ENCODE measurements at regions not wholly inside any gene's neighbourhood (a gene's known extent, or its start where the extent isn't known, plus 50 kb on each side); places are given as distances from the start of the nearest gene placed in this dataset.

GRCh38 chr11:44675906-44676305 is 50.9 kb upstream of the TSPAN18 start:
- H3K27ac ChIP-seq (ENCODE audit: low read depth in 2 of 2, low read length in 2 of 2), result no peak overlapping the region
- no peaks in the 10 kb centered on the region for H3K27me3 ChIP-seq (ENCODE audit: control insufficient read depth, insufficient read depth, low read length)
- no peaks in the 10 kb centered on the region for H3K9me3 ChIP-seq (ENCODE audit: control insufficient read depth in 2 of 3, insufficient read depth in 1 of 3, low read length in 3 of 3)
- TF ChIP-seq, protein P1, sequence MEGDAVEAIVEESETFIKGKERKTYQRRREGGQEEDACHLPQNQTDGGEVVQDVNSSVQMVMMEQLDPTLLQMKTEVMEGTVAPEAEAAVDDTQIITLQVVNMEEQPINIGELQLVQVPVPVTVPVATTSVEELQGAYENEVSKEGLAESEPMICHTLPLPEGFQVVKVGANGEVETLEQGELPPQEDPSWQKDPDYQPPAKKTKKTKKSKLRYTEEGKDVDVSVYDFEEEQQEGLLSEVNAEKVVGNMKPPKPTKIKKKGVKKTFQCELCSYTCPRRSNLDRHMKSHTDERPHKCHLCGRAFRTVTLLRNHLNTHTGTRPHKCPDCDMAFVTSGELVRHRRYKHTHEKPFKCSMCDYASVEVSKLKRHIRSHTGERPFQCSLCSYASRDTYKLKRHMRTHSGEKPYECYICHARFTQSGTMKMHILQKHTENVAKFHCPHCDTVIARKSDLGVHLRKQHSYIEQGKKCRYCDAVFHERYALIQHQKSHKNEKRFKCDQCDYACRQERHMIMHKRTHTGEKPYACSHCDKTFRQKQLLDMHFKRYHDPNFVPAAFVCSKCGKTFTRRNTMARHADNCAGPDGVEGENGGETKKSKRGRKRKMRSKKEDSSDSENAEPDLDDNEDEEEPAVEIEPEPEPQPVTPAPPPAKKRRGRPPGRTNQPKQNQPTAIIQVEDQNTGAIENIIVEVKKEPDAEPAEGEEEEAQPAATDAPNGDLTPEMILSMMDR (IDR thresholded peaks at IDR 0.05; ENCODE audit: borderline replicate concordance, extremely low read depth, insufficient read depth), result no peak
- H3K4me1 ChIP-seq (ENCODE audit: control insufficient read depth in 2 of 3, insufficient read depth in 2 of 3, low read depth in 1 of 3, low read length in 3 of 3), result no peaks in the 10 kb centered on the region
- no peak overlapping the region for H3K4me3 ChIP-seq (ENCODE audit: low read length in 3 of 3)
- no peaks in the 10 kb centered on the region for H3K36me3 ChIP-seq (ENCODE audit: control insufficient read depth in 2 of 3, insufficient read depth in 3 of 3, low read length in 3 of 3)
- peak; percentile 97 for FAIRE-seq
- no peak for DNase-seq
- no peak overlapping the region for H3K9ac ChIP-seq (ENCODE audit: low read length in 3 of 3)
- intact Hi-C loops (cut with DNase I), result no loop called here

Measured in kidney (tissue), 13 donors.